OCI-LY7 (cell line): ENCODE measurements at regions not wholly inside any gene's neighbourhood (a gene's known extent, or its start where the extent isn't known, plus 50 kb on each side); places are given as distances from the start of the nearest gene placed in this dataset.

Experiments used
- BruUV-seq: library from RNA; stranded (reverse); fragments of 400-500 nt; replicated peaks from 2 replicates; lab custom pipeline; 2021; lab: Mats Ljungman, UMichigan
- CTCF ChIA-PET: fragments of 300-600 bp; sonication (Branson Sonifier 250); formaldehyde crosslinking; loops from one replicate; lab custom pipeline; 2022; ENCODE audit warnings: antibody characterized with exemption; ENCODE audit not compliant: unreplicated experiment; lab: Charles Lee
- POLR2A ChIA-PET: fragments of 300-600 bp; sonication (Branson Sonifier 250); formaldehyde crosslinking; loops from one replicate; lab custom pipeline; 2022; ENCODE audit warnings: antibody characterized with exemption; lab: Charles Lee
- DNase-seq: peaks from one replicate; pipeline ENCODE4 v3.0.0-alpha.2; 2015; ENCODE audit warnings: low spot score
- H2AFZ ChIP-seq: fragments of 200-600 bp; sonication (generic), shearing (Covaris generic); 2 replicates; pipeline ENCODE4 v1.6.1; 2014; ENCODE audit warnings: mild to moderate bottlenecking, antibody characterized with exemption, low read length, moderate library complexity
- H3K27ac ChIP-seq: fragments of 200-600 bp; sonication (generic); 2 replicates; pipeline ENCODE4 v1.5.1; 2014; ENCODE audit warnings: mixed run types, low read depth, mild to moderate bottlenecking, moderate library complexity, low read length, inconsistent platforms; ENCODE audit not compliant: poor library complexity, severe bottlenecking
- H3K36me3 ChIP-seq: fragments of 200-600 bp; sonication (generic); 2 replicates; pipeline ENCODE4 v1.6.1; 2014; ENCODE audit warnings: mild to moderate bottlenecking, antibody characterized with exemption, low read length, moderate library complexity, mixed read lengths; ENCODE audit not compliant: insufficient read depth
- H3K4me1 ChIP-seq: fragments of 200-600 bp; sonication (generic); 2 replicates; pipeline ENCODE4 v1.5.1; 2014; ENCODE audit warnings: mild to moderate bottlenecking, low read length; ENCODE audit not compliant: insufficient read depth, poor library complexity, severe bottlenecking
- H3K4me2 ChIP-seq: fragments of 200-600 bp; sonication (generic); 2 replicates; pipeline ENCODE4 v1.6.1; 2014; ENCODE audit warnings: mild to moderate bottlenecking, low read length
- H3K4me3 ChIP-seq: fragments of 200-600 bp; sonication (generic); 2 replicates; pipeline ENCODE4 v1.5.1; 2014; ENCODE audit warnings: mild to moderate bottlenecking, low read depth, low read length; ENCODE audit not compliant: poor library complexity, severe bottlenecking
- H3K79me2 ChIP-seq: fragments of 200-600 bp; sonication (generic); 2 replicates; pipeline ENCODE4 v1.6.1; 2016; ENCODE audit warnings: low read depth, mild to moderate bottlenecking, low read length, moderate library complexity, mixed read lengths; ENCODE audit not compliant: insufficient read depth
- H3K9me2 ChIP-seq: fragments of 200-600 bp; sonication (generic); 2 replicates; pipeline ENCODE4 v1.6.1; 2016; ENCODE audit warnings: mild to moderate bottlenecking, low read length, mixed read lengths; ENCODE audit not compliant: insufficient read depth
- H3K9me3 ChIP-seq: fragments of 200-600 bp; sonication (generic); 2 replicates; pipeline ENCODE4 v1.6.1; 2014; ENCODE audit warnings: mild to moderate bottlenecking, mixed run types, low read length, mixed read lengths
- H4K20me1 ChIP-seq: fragments of 200-600 bp; sonication (generic); 2 replicates; pipeline ENCODE4 v1.6.1; 2014; ENCODE audit warnings: mild to moderate bottlenecking, antibody characterized with exemption, low read length, moderate library complexity, mixed read lengths; ENCODE audit not compliant: insufficient read depth
- EZH2phosphoT487 ChIP-seq: fragments of 200-600 bp; sonication (generic); IDR thresholded peaks from 2 replicates; pipeline ENCODE4 v1.6.1; 2018; ENCODE audit warnings: low read depth, borderline replicate concordance, mild to moderate bottlenecking, mixed run types, antibody characterized with exemption, low read length, moderate library complexity, mixed read lengths
- intact Hi-C: fragments of 100-400 bp; cut with micrococcal nuclease; formaldehyde crosslinking; loops from one replicate; pipeline ENCODE4 v1.10.0; 2022; ENCODE audit not compliant: unreplicated experiment
- TF ChIP-seq, protein P1 (sequence below): fragments of 200-600 bp; sonication (generic); conservative IDR thresholded peaks from 2 replicates; pipeline ENCODE4 v1.5.1; 2014; ENCODE audit warnings: mild to moderate bottlenecking, antibody characterized with exemption, low read length, moderate library complexity, mixed read lengths

DNA sequence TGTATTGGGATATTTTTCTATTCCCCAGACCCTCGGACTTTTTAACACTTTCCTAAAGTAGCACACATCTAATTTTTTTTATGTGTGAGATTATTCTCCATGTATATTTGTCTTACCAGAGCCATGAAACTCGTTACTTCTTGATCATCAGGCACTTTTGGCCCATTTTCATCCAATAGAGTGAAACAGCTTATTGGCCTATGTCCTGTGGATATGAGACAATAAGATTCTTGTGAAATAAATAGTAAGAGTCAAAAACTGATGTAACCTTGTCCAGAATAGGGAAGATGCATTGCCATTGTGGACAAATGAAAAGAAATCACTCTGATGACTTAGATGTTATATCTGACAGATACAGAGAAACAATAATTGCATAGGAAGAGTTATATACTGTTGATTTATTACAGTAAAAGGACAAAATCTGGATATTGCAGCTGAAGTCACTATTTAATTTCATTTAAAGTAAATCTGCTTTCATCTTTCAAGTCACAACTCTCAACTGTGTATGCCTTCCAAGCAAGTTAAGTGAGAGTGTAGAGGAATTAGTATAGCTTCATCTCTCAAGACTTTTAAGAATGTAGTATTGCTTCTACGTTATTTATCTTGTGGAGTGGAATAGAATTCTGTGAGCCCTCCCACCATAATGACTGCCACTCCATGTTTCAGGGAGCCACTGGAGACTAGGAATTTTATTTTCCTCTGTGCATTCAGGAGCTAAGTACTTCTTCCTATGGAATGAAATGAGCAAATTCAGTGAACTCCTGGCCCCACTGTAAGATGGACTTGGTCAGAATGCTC lies 86.9 kb downstream of the ADAMTS1 start:
- no peak for DNase-seq
- CTCF ChIA-PET: interaction anchor here (0.5 kb wide), 1 partner anchor 840 kb away, joined by 5 read pairs; no protein-coding TSS in a partner anchor
- TF ChIP-seq, protein P1, sequence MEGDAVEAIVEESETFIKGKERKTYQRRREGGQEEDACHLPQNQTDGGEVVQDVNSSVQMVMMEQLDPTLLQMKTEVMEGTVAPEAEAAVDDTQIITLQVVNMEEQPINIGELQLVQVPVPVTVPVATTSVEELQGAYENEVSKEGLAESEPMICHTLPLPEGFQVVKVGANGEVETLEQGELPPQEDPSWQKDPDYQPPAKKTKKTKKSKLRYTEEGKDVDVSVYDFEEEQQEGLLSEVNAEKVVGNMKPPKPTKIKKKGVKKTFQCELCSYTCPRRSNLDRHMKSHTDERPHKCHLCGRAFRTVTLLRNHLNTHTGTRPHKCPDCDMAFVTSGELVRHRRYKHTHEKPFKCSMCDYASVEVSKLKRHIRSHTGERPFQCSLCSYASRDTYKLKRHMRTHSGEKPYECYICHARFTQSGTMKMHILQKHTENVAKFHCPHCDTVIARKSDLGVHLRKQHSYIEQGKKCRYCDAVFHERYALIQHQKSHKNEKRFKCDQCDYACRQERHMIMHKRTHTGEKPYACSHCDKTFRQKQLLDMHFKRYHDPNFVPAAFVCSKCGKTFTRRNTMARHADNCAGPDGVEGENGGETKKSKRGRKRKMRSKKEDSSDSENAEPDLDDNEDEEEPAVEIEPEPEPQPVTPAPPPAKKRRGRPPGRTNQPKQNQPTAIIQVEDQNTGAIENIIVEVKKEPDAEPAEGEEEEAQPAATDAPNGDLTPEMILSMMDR: no peak
- TF ChIP-seq EZH2phosphoT487: no peak
- H3K9me2 ChIP-seq: no peaks in the 10 kb centered on the region
- intact Hi-C loops: no loop called here
- H3K4me3 ChIP-seq: no peak overlapping the region
- H3K27ac ChIP-seq: no peak overlapping the region
- H2AFZ ChIP-seq: no peak overlapping the region
- no peaks in the 10 kb centered on the region for H3K79me2 ChIP-seq
- POLR2A ChIA-PET: interaction anchor here (0.6 kb wide), 1 partner anchor 950 kb away, joined by 3 read pairs; no protein-coding TSS in a partner anchor
- H3K36me3 ChIP-seq: no peaks in the 10 kb centered on the region
- H3K9me3 ChIP-seq: no peaks in the 10 kb centered on the region
- no peaks in the 10 kb centered on the region for H4K20me1 ChIP-seq
- H3K4me1 ChIP-seq: no peaks in the 10 kb centered on the region
- no peak overlapping the region for H3K4me2 ChIP-seq
- no TSS peak for BruUV-seq

DNA sequence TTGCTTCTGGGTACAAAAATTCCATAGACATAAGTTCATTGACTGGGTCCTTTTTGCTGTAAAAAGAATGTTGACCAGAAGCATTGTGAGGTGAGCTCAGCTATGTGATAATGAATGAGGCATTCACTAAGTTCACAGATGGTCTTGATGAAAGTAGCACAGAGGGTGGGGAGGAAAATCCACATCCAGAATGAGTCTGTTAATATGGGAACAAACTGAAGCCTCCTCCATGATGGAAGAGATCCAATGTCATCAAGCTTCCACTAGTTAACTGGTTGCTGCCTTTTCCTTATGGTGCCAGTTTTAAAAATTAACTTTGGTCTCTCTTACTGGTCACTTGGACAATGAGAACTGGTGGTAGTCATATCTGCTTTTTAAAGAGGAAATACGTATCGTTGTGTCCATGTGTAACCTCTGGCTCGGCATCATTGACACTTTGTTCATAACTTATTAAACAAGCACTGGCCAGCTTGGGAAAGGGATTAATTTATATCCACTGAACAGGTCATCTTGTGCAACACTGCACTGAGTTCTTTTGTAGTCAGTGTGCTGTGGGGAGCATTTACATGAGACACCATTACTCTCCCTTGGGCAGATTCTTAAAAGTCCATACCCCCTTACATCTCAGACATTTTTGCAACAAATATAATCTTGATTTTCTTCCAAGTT lies 88.6 kb downstream of the ADAMTS1 start:
- Histone ChIP-seq H3K4me3 (no peak overlapping the region), H3K79me2 (no peaks in the 10 kb centered on the region), H3K36me3 (no peaks in the 10 kb centered on the region), H3K9me2 (no peaks in the 10 kb centered on the region), H2AFZ (no peak overlapping the region), H3K4me1 (no peaks in the 10 kb centered on the region), H4K20me1 (no peaks in the 10 kb centered on the region), H3K4me2 (no peak overlapping the region), H3K27ac (no peak overlapping the region), H3K9me3 (no peaks in the 10 kb centered on the region)
- TF ChIP-seq, protein P1: no peak
- TF ChIP-seq EZH2phosphoT487: no peak
- BruUV-seq: no TSS peak
- DNase-seq: no peak
- ChIA-PET POLR2A (no interaction called here), CTCF (no interaction called here)
- intact Hi-C loops: no loop called here
